Heart right ventricle (tissue), 16 donors: ENCODE measurements at regions not wholly inside any gene's neighbourhood (a gene's known extent, or its start where the extent isn't known, plus 50 kb on each side); places are given as distances from the start of the nearest gene placed in this dataset.

ENCODE experiments used
- ATAC-seq, 8 donors: fragments of 200-7000 bp; cut with Tn5 transposase; one replicate each; pipeline ENCODE4 v1.9.1; 2020; ENCODE audit warnings: mild to moderate bottlenecking in 8 of 8, moderate library complexity in 8 of 8, moderate number of reproducible peaks in 1 of 8
- DNase-seq, 2 donors: peaks; one replicate each; pipeline ENCODE4 v3.0.0-alpha.2; 2020
- H3K27ac ChIP-seq, 10 donors: fragments of 200-600 bp; sonication (generic) in 2 of 10; one replicate each; pipeline versions ENCODE4 v1.5.0 to v1.8.0; 2020 to 2022; ENCODE audit warnings: mild to moderate bottlenecking in 3 of 10
- H3K27me3 ChIP-seq, 7 donors: fragments of 200-600 bp; one replicate each; pipeline ENCODE4 v1.8.0; 2021 to 2022; ENCODE audit warnings: mild to moderate bottlenecking in 2 of 7
- H3K36me3 ChIP-seq, 9 donors: fragments of 200-600 bp; sonication (generic) in 1 of 9; one replicate each; pipeline versions ENCODE4 v1.5.0 to v1.8.0; 2020 to 2022; ENCODE audit warnings: mild to moderate bottlenecking in 2 of 9
- H3K4me1 ChIP-seq, 9 donors: fragments of 200-600 bp; sonication (generic) in 1 of 9; one replicate each; pipeline versions ENCODE4 v1.5.0 to v1.8.0; 2020 to 2022; ENCODE audit warnings: mild to moderate bottlenecking in 4 of 9
- H3K4me3 ChIP-seq, 10 donors: fragments of 200-600 bp; sonication (generic) in 2 of 10; one replicate each; pipeline versions ENCODE4 v1.5.0 to v1.8.0; 2020 to 2022; ENCODE audit warnings: mild to moderate bottlenecking in 7 of 10, moderate library complexity in 2 of 10
- H3K9me3 ChIP-seq, 11 donors: fragments of 200-600 bp in 10 of 11; sonication (generic) in 2 of 11; one replicate each; pipeline versions ENCODE4 v1.5.0 to v1.8.0; 2013 to 2022; ENCODE audit warnings: mild to moderate bottlenecking in 2 of 11, control low read depth in 1 of 11, moderate library complexity in 1 of 11
- CTCF ChIP-seq, 9 donors: fragments of 200-600 bp; sonication (generic) in 2 of 9; IDR thresholded peaks; one replicate each; pipeline versions ENCODE4 v1.5.0 to v1.8.0; 2021 to 2022; ENCODE audit warnings: antibody characterized with exemption in 9 of 9, mild to moderate bottlenecking in 5 of 9, moderate library complexity in 1 of 9
- WGBS, 2 donors: extraction: QIAGEN DNeasy Blood & Tissue Kit; methylation state at CpG; one replicate each; pipeline ENCODE4 v1.1.7; 2013; ENCODE audit warnings: inconsistent platforms in 1 of 2; 5-methylcytosine and 5-hydroxymethylcytosine counted together
- intact Hi-C, 10 donors: fragments of 100-400 bp; cut with DNase I; formaldehyde crosslinking; loops; one replicate each; pipeline versions ENCODE4 v1.11.1 to v1.14.2; 2022
- donor health status: Arrhythmogenic right ventricular cardiomyopathy.
- donor health status: ischemic (EF 13 %, LVEDD 7.1; RV severe dilation, severe dysfunction).
- donor health status: healthy with polysubstance abuse.
- donor health status: DM: no; HTN: yes; CAD: no.
- donor health status: DM: no; HTN: no; CAD: no.
- donor health status: ischemic (EF 25% LVEDD 6.9; RV normal size, moderate dysfunction).
- donor health status: ischemic (EF 25% LVEDD 5.7; RV mildly dilated, moderate dysfunction).
- donor health status: healthy.
- donor health status: DM: yes; HTN: yes; CAD: no.
- donor health status: Ischemic cardiomyopathy.
- donor health status: ischemic (EF 35%, LVEDD 5.7; RV mildly dilated, moderate dysfunction).
- donor health status: nonischemic (EF 11% LVEDD 7.7; RV severe dilation, severe dysfunction).
- donor health status: DM: yes; HTN: yes; CAD: no.
- donor health status: PGD.
- donor health status: ischemic (EF 29% LVEDD 5.4; RV normal size, mild dysfunction).
- donor health status: nonischemic (EF 23%, LVEDD 6.1; RV moderate dilation, normal function).

- Histone ChIP-seq H3K36me3 (no peaks in the 10 kb centered on the region), H3K4me3 (no peak overlapping the region), H3K4me1 (peaks cover 0 to 13% (median 0%) of the 10 kb centered on the region in 9 donors), H3K9me3 (peaks cover 0 to 1% (median 0%) of the 10 kb centered on the region in 11 donors), H3K27me3 (no peaks in the 10 kb centered on the region), H3K27ac (peak overlapping the region in 1 of 10 donors; percentile 4)
- intact Hi-C loops, result no loop called here
- DNase-seq, result no peak
- 93 to 95% methylated on average over 2 of the region's 2 CpGs for WGBS, 2 donors
- no peak for ATAC-seq
- TF ChIP-seq CTCF (IDR thresholded peaks at IDR 0.05), result no peak
Observed at GRCh38 chr2:215625207-215625606, 189.3 kb upstream of the FN1 start.

GRCh38 chr2:215624423-215624829, 188.6 kb upstream of the FN1 start:
- Histone ChIP-seq H3K9me3 (no peaks in the 10 kb centered on the region), H3K4me3 (no peak overlapping the region), H3K36me3 (no peaks in the 10 kb centered on the region), H3K4me1 (peaks cover 0 to 20% (median under 1%) of the 10 kb centered on the region in 9 donors), H3K27ac (peak overlapping the region in 2 of 10 donors; percentile 2 to 4), H3K27me3 (no peaks in the 10 kb centered on the region)
- WGBS, 2 donors, result 45 to 57% methylated on average over 7 of the region's 7 CpGs
- DNase-seq (no peak), ATAC-seq (peak in 7 of 8 donors; percentile 38 to 88 (median 54))
- intact Hi-C loops, result no loop called here
- no peak for TF ChIP-seq CTCF (IDR thresholded peaks at IDR 0.05)

GRCh38 chr2:215622837-215623236, 187.0 kb upstream of the FN1 start:
- H3K9me3 ChIP-seq, result no peaks in the 10 kb centered on the region
- no peak for ATAC-seq
- no peaks in the 10 kb centered on the region for H3K36me3 ChIP-seq
- no peaks in the 10 kb centered on the region for H3K27me3 ChIP-seq
- H3K4me1 ChIP-seq, result peaks cover 0 to 30% (median 6%) of the 10 kb centered on the region in 9 donors
- H3K4me3 ChIP-seq, result no peak overlapping the region
- H3K27ac ChIP-seq, result no peak overlapping the region
- no peak for TF ChIP-seq CTCF (IDR thresholded peaks at IDR 0.05)
- DNase-seq, result no peak
- 81 to 83% methylated on average over 5 of the region's 5 CpGs for WGBS, 2 donors
- intact Hi-C loops, result no loop called here

GRCh38 chr2:215621381-215621780, 185.5 kb upstream of the FN1 start:
- H3K4me1 ChIP-seq, result peaks cover 0 to 30% (median 6%) of the 10 kb centered on the region in 9 donors
- H3K27ac ChIP-seq, result no peak overlapping the region
- 66 to 87% methylated on average over 2 of the region's 2 CpGs for WGBS, 2 donors
- no peak for TF ChIP-seq CTCF (IDR thresholded peaks at IDR 0.05)
- ATAC-seq, result no peak
- peaks cover 0 to 4% (median 0%) of the 10 kb centered on the region in 11 donors for H3K9me3 ChIP-seq
- no peak for DNase-seq
- no peak overlapping the region for H3K4me3 ChIP-seq
- H3K27me3 ChIP-seq, result no peaks in the 10 kb centered on the region
- no peaks in the 10 kb centered on the region for H3K36me3 ChIP-seq
- intact Hi-C loops, result no loop called here
